ENCODE measurements at regions not wholly inside any gene's neighbourhood (a gene's known extent, or its start where the extent isn't known, plus 50 kb on each side); places are given as distances from the start of the nearest gene placed in this dataset.
"Not testable (repeated sequence)": the region's sequence is repeated elsewhere in the genome, so short reads cannot be mapped to it uniquely, and the experiment has no call there.

DNA sequence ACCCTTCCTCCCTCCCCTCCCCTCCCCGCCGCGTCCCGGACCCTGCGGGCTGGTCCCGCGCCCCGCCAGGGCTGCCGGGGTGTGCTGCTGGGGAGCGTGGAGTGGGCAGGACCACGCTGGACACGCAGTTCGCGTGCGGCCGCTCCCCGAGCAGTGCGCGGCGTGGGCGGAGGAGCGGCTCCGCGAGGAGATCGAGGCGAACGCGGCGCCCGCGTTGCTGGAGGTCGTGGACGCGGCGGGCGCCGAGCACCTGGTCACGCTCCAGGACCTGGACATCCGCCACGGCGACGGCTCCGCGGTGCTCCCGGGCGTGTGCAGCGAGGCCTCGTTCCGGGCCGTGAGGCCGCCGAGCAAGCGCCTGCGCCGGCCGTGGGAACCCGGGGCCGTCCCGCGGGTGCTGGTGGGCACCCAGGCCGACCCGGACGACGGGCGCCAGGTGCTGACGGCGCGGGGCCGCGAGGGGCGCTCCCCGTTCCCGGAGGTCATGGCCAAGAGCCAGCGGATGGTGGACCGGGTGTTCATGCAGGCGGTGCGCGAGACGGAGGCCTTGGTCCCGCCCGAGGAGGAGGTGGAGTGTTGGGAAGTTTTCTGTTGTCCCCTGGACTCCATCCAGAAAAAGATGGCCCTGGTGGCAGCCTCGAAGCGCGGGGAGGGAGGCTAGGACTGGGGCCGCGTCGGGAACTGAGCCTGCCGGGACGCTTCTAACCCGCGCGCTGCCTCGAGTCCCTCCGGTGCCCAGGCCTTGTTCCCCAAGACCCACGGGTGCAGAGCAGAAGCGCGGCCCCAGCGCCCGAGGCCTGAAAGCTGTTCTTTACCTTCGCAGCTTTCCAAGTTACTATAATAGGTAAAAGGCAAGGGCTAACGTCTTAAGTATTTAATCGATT, 54.7 kb upstream of the EIF5 start:
- Histone ChIP-seq H3K27me3 (replicated peaks; ENCODE audit: insufficient read depth) (no peaks in the 10 kb centered on the region), H3K4me3 (peak overlapping the region; percentile 16 to 27), H3K9me3 (no peaks in the 10 kb centered on the region), H3K27ac (no peak overlapping the region), H3K4me1 (replicated peaks) (no peaks in the 10 kb centered on the region), H3K36me3 (no peaks in the 10 kb centered on the region)
- DNase-seq (ENCODE audit: low spot score), result no peak
- WGBS, result 19% methylated on average over 92 of the region's 102 CpGs
- TF ChIP-seq POLR2A (IDR thresholded peaks at IDR 0.05), result peak; percentile 8
- TF ChIP-seq, protein P1, sequence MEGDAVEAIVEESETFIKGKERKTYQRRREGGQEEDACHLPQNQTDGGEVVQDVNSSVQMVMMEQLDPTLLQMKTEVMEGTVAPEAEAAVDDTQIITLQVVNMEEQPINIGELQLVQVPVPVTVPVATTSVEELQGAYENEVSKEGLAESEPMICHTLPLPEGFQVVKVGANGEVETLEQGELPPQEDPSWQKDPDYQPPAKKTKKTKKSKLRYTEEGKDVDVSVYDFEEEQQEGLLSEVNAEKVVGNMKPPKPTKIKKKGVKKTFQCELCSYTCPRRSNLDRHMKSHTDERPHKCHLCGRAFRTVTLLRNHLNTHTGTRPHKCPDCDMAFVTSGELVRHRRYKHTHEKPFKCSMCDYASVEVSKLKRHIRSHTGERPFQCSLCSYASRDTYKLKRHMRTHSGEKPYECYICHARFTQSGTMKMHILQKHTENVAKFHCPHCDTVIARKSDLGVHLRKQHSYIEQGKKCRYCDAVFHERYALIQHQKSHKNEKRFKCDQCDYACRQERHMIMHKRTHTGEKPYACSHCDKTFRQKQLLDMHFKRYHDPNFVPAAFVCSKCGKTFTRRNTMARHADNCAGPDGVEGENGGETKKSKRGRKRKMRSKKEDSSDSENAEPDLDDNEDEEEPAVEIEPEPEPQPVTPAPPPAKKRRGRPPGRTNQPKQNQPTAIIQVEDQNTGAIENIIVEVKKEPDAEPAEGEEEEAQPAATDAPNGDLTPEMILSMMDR (IDR thresholded peaks at IDR 0.05), result no peak
- intact Hi-C loops (cut with DNase I), result no loop called here

DNA sequence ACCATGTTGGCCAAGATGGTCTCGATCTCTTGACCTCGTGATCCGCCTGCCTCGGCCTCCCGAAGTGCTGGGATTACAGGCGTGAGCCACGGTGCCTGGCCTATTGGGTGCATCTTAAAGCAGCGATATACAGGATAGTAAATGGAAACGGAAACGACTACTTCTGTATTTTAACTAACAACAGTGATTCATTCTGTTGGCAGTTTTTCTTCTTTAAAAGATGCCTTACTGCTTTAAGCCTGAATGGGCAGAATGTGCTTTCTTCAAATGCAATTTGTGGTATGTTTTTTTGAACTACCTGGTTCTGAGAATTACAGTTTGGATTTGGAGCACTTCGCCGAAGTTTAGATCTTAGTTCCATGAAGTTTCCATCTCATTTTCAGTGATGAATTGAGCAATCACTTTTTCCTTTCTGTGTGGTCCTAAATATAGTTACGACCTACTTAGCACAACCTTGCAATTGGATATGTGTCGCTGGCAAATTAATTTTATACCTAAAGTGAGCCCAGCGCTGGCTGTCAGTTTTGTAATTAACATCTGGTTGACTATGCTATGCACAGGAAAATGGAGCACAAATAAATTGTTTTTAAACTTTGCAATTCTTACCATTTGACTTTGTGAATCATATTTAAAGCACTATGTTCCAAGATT, 53.6 kb upstream of the EIF5 start:
- DNase-seq (ENCODE audit: low spot score), result no peak
- Histone ChIP-seq H3K9me3 (no peaks in the 10 kb centered on the region), H3K36me3 (no peaks in the 10 kb centered on the region), H3K27ac (no peak overlapping the region), H3K27me3 (replicated peaks; ENCODE audit: insufficient read depth) (no peaks in the 10 kb centered on the region), H3K4me3 (no peak overlapping the region), H3K4me1 (replicated peaks) (no peaks in the 10 kb centered on the region)
- no peak for TF ChIP-seq POLR2A (IDR thresholded peaks at IDR 0.05)
- TF ChIP-seq, protein P1 (IDR thresholded peaks at IDR 0.05), result no peak
- no peak for TF ChIP-seq POLR2AphosphoS5 (IDR thresholded peaks at IDR 0.05)
- intact Hi-C loops (cut with DNase I), result no loop called here
- 68% methylated on average over 15 of the region's 15 CpGs for WGBS

DNA sequence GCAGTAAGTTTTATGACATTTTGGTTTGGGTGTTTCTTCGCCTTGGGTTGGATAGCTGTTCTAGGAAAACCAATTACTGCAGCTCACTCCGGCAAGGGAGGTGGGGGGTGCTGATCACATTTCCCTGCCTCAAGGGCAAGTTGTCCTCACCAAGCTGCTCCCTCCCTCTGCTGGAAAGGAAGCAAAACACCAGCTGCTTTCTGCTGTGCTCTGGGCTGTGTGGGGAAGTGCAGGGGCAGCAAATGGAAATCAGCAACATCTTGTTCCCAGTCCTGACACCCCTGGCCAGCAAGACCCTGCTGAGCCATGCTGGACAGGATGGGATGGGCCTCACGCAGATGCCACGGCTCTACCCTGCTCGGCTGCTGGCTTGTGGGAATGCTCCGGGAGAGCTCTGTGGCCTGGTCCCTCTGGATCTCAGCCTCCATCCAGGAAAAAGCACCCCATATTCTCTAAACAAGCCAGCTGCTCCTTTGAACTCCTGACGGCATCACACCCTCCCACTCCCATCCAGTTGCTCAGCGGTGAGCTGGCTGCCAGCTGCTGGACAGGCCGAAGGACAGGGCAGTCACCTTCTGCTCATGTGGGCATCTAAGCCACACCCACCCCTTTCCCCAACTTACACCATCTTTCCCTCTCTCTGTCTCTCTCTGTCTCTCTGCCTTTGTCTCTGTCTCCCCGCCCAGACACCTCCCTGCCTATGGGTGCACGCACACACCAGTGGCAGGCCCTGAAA, 52.4 kb upstream of the EIF5 start:
- no peak for TF ChIP-seq POLR2AphosphoS5 (IDR thresholded peaks at IDR 0.05)
- TF ChIP-seq POLR2A (IDR thresholded peaks at IDR 0.05), result no peak
- TF ChIP-seq, protein P1 (IDR thresholded peaks at IDR 0.05), result peak in 2 of 4 experiments; percentile 40 to 61
- H3K9me3 ChIP-seq, result no peaks in the 10 kb centered on the region
- WGBS, result 73% methylated on average over 11 of the region's 11 CpGs
- H3K4me1 ChIP-seq (replicated peaks), result no peaks in the 10 kb centered on the region
- no peaks in the 10 kb centered on the region for H3K36me3 ChIP-seq
- no peaks in the 10 kb centered on the region for H3K27me3 ChIP-seq (replicated peaks; ENCODE audit: insufficient read depth)
- H3K4me3 ChIP-seq, result no peak overlapping the region
- intact Hi-C loops (cut with DNase I), result no loop called here
- no peak overlapping the region for H3K27ac ChIP-seq
- DNase-seq (ENCODE audit: low spot score), result no peak

DNA sequence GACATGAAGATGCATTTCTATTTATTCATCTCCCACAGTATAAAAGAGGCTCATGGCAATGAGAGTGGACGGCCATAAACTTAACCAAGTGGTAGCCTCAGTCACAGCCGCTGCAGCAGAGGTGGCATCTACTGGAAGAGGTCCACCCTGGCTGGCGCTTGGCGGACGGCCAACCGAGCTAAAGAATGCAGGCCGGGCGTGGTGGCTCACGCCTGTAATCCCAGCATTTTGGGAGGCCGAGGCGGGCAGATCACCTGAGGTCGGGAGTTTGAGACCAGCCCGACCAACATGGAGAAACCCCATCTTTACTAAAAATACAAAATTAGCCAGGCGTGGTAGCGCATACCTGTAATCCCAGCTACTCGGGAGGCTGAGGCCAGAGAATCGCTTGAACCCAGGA, 51.7 kb upstream of the EIF5 start:
- intact Hi-C loops (cut with DNase I); H3K27ac ChIP-seq; H3K9me3 ChIP-seq; H3K4me1 ChIP-seq (replicated peaks); H3K4me3 ChIP-seq; DNase-seq (ENCODE audit: low spot score); H3K27me3 ChIP-seq (replicated peaks; ENCODE audit: insufficient read depth); H3K36me3 ChIP-seq: not testable (repeated sequence)
- 89% methylated on average over 17 of the region's 17 CpGs for WGBS

DNA sequence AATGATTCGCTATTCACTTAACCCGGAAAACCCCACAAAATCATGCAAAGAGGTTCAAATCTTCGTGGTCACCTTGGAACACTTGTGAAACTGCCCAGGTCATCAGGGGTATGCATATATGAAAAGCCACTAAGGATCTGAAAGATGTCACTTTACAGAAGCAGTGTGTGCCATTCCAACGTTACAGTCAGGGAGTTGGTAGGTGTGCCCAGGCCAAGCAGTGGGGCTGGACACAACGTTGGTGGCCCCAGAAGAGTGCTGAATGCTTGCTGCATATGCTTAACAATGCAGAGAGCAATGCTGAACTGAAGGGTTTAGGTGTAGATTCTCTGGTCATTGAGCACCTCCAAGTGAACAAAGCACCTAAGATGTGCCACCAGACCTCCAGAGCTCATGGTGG, 51.1 kb upstream of the EIF5 start:
- Histone ChIP-seq H3K4me1 (replicated peaks) (no peaks in the 10 kb centered on the region), H3K27me3 (replicated peaks; ENCODE audit: insufficient read depth) (no peaks in the 10 kb centered on the region), H3K36me3 (no peaks in the 10 kb centered on the region), H3K4me3 (no peak overlapping the region), H3K27ac (no peak overlapping the region), H3K9me3 (no peaks in the 10 kb centered on the region)
- TF ChIP-seq POLR2AphosphoS5 (IDR thresholded peaks at IDR 0.05), result no peak
- no peak for TF ChIP-seq POLR2A (IDR thresholded peaks at IDR 0.05)
- TF ChIP-seq, protein P1 (IDR thresholded peaks at IDR 0.05), result no peak
- intact Hi-C loops (cut with DNase I), result no loop called here
- no peak for DNase-seq (ENCODE audit: low spot score)
- WGBS, result 82% methylated on average over 5 of the region's 5 CpGs
